GM12891 (cell line): ENCODE measurements at regions not wholly inside any gene's neighbourhood (a gene's known extent, or its start where the extent isn't known, plus 50 kb on each side); places are given as distances from the start of the nearest gene placed in this dataset.

Experiments used
- POLR2AphosphoS5 ChIP-seq: IDR thresholded peaks from 2 replicates; pipeline ENCODE4 v1.6.1; 2011; ENCODE audit warnings: low read depth, low read length, control low read depth
- SPI1 ChIP-seq: IDR thresholded peaks from 2 replicates; pipeline ENCODE4 v1.6.1; 2011; ENCODE audit warnings: low read depth, low read length, control low read depth

DNA sequence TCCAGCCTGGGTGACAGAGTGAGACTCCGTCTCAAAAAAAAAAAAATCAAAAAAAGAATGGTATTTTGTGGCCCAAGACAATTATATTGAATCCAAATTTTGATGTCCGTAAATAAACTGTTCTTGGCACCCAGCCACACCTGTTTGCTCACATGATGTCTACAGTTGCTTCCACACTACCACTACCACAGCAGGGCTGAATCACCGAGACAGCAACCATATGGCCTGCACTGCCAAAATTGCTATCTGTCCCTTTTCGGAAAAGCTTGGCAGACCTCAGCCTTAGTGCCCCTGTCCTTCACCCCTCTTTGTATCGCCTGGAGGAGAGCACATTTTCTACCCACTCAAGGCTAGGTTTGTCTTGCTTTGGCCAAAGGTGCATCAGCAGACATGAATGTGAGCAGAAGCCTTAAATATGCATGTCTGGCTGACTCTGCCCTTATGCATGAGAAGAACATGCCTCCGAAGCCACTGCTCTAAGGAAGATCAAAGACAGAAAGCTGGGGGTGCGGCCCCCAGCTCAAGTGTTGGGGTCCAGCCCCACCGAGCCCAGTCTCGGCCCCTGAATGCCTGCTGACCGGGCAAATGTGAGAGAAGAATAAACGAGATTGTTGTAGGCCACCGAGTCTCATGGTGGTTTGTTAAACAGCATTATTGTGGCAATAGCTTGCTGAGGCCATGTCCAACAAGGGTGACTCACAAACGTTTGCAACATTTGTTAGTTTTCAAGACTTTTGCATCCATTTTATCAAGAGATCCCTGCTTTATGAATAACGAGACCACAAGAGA, 108.1 kb downstream of the TPRA1 start:
- TF ChIP-seq POLR2AphosphoS5 (no peak), SPI1 (no peak)
